ENCODE measurements at regions not wholly inside any gene's neighbourhood (a gene's known extent, or its start where the extent isn't known, plus 50 kb on each side); places are given as distances from the start of the nearest gene placed in this dataset.

GRCh38 chr2:136658201-136658600, 107.1 kb upstream of the THSD7B start:
- H3K4me1 Mint-ChIP-seq: no peaks in the 10 kb centered on the region
- H3K36me3 Mint-ChIP-seq (ENCODE audit: low read depth): no peaks in the 10 kb centered on the region
- no peak overlapping the region for H3K27ac ChIP-seq (ENCODE audit: low read depth, low read length)
- no peak overlapping the region for H3K27ac Mint-ChIP-seq
- TF ChIP-seq, protein P1, sequence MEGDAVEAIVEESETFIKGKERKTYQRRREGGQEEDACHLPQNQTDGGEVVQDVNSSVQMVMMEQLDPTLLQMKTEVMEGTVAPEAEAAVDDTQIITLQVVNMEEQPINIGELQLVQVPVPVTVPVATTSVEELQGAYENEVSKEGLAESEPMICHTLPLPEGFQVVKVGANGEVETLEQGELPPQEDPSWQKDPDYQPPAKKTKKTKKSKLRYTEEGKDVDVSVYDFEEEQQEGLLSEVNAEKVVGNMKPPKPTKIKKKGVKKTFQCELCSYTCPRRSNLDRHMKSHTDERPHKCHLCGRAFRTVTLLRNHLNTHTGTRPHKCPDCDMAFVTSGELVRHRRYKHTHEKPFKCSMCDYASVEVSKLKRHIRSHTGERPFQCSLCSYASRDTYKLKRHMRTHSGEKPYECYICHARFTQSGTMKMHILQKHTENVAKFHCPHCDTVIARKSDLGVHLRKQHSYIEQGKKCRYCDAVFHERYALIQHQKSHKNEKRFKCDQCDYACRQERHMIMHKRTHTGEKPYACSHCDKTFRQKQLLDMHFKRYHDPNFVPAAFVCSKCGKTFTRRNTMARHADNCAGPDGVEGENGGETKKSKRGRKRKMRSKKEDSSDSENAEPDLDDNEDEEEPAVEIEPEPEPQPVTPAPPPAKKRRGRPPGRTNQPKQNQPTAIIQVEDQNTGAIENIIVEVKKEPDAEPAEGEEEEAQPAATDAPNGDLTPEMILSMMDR (conservative IDR thresholded peaks at IDR 0.05): no peak
- peaks cover 1% of the 10 kb centered on the region for H3K27me3 Mint-ChIP-seq (ENCODE audit: insufficient read depth)
- H3K9me3 ChIP-seq (ENCODE audit: control insufficient read depth, low read length): no peaks in the 10 kb centered on the region
- H3K9ac ChIP-seq (ENCODE audit: extremely low read depth, low read length, poor library complexity, severe bottlenecking): no peak overlapping the region
- H3K4me3 Mint-ChIP-seq: no peak overlapping the region
- no peak overlapping the region for H3K4me3 ChIP-seq (ENCODE audit: low read length)
- H3K27me3 ChIP-seq (ENCODE audit: control insufficient read depth, insufficient read depth, low read length, poor library complexity, severe bottlenecking): peaks cover 10% of the 10 kb centered on the region
- H3K36me3 ChIP-seq (ENCODE audit: control insufficient read depth, insufficient read depth, low read length): no peaks in the 10 kb centered on the region
- H3K9me3 Mint-ChIP-seq: no peaks in the 10 kb centered on the region
- no peak for DNase-seq
- H3K4me1 ChIP-seq (ENCODE audit: control insufficient read depth, insufficient read depth, low read length): no peaks in the 10 kb centered on the region
- WGBS, 2 experiments (ENCODE audit: insufficient coverage in 1 of 2, insufficient read length in 1 of 2): 94 to 98% methylated on average over 1 of the region's 1 CpG

GRCh38 chr2:136653861-136654260, 111.5 kb upstream of the THSD7B start:
- no peak overlapping the region for H3K4me3 Mint-ChIP-seq
- TF ChIP-seq, protein P1 (conservative IDR thresholded peaks at IDR 0.05): no peak
- no peaks in the 10 kb centered on the region for H3K9me3 Mint-ChIP-seq
- no peak overlapping the region for H3K27ac Mint-ChIP-seq
- H3K9ac ChIP-seq (ENCODE audit: extremely low read depth, low read length, poor library complexity, severe bottlenecking): no peak overlapping the region
- DNase-seq: no peak
- H3K27ac ChIP-seq (ENCODE audit: low read depth, low read length): no peak overlapping the region
- peaks cover 23% of the 10 kb centered on the region for H3K27me3 ChIP-seq (ENCODE audit: control insufficient read depth, insufficient read depth, low read length, poor library complexity, severe bottlenecking)
- no peaks in the 10 kb centered on the region for H3K36me3 Mint-ChIP-seq (ENCODE audit: low read depth)
- H3K36me3 ChIP-seq (ENCODE audit: control insufficient read depth, insufficient read depth, low read length): no peaks in the 10 kb centered on the region
- H3K4me1 Mint-ChIP-seq: no peaks in the 10 kb centered on the region
- WGBS, 2 experiments (ENCODE audit: insufficient coverage in 1 of 2, insufficient read length in 1 of 2): 88 to 100% methylated on average over 1 to 2 of the region's 2 CpGs
- H3K27me3 Mint-ChIP-seq (ENCODE audit: insufficient read depth): peaks cover 9% of the 10 kb centered on the region
- no peaks in the 10 kb centered on the region for H3K4me1 ChIP-seq (ENCODE audit: control insufficient read depth, insufficient read depth, low read length)
- H3K4me3 ChIP-seq (ENCODE audit: low read length): no peak overlapping the region
- H3K9me3 ChIP-seq (ENCODE audit: control insufficient read depth, low read length): no peaks in the 10 kb centered on the region

- no peak for DNase-seq
- WGBS, 2 experiments (ENCODE audit: insufficient coverage in 1 of 2, insufficient read length in 1 of 2): 86 to 96% methylated on average over 1 to 3 of the region's 3 CpGs
Measured at GRCh38 chr2:136651456-136652010, 113.8 kb upstream of the THSD7B start.

More at GRCh38 chr2:136651456-136652010, 113.8 kb upstream of the THSD7B start:
- peaks cover 47% of the 10 kb centered on the region for H3K27me3 ChIP-seq (ENCODE audit: control insufficient read depth, insufficient read depth, low read length, poor library complexity, severe bottlenecking)
- Mint-ChIP-seq H3K9me3 (no peaks in the 10 kb centered on the region), H3K27me3 (ENCODE audit: insufficient read depth) (peaks cover 15% of the 10 kb centered on the region), H3K4me3 (no peak overlapping the region), H3K4me1 (no peaks in the 10 kb centered on the region), H3K27ac (no peak overlapping the region), H3K36me3 (ENCODE audit: low read depth) (no peaks in the 10 kb centered on the region)
- no peak overlapping the region for H3K9ac ChIP-seq (ENCODE audit: extremely low read depth, low read length, poor library complexity, severe bottlenecking)
- no peaks in the 10 kb centered on the region for H3K4me1 ChIP-seq (ENCODE audit: control insufficient read depth, insufficient read depth, low read length)
- H3K9me3 ChIP-seq (ENCODE audit: control insufficient read depth, low read length): no peaks in the 10 kb centered on the region
- H3K4me3 ChIP-seq (ENCODE audit: low read length): no peak overlapping the region
- no peaks in the 10 kb centered on the region for H3K36me3 ChIP-seq (ENCODE audit: control insufficient read depth, insufficient read depth, low read length)
- TF ChIP-seq, protein P1 (conservative IDR thresholded peaks at IDR 0.05): no peak
- H3K27ac ChIP-seq (ENCODE audit: low read depth, low read length): no peak overlapping the region
